AG10803 (cell line): ENCODE measurements at regions not wholly inside any gene's neighbourhood (a gene's known extent, or its start where the extent isn't known, plus 50 kb on each side); places are given as distances from the start of the nearest gene placed in this dataset.
"Not testable (repeated sequence)": the region's sequence is repeated elsewhere in the genome, so short reads cannot be mapped to it uniquely, and the experiment has no call there.

Experiments used
- DNase-seq: peaks from one replicate; pipeline ENCODE4 v3.0.0; 2010; ENCODE audit warnings: low read depth
- H3K4me3 ChIP-seq: 2 replicates; pipeline ENCODE4 v1.5.1; 2011; ENCODE audit warnings: mild to moderate bottlenecking, low read length, control low read depth
- CTCF ChIP-seq: conservative IDR thresholded peaks from 2 replicates; pipeline ENCODE4 v1.5.1; 2011; ENCODE audit warnings: mild to moderate bottlenecking, low read length, control low read depth, inconsistent platforms

- no peak for DNase-seq
- TF ChIP-seq CTCF, result no peak
- no peak overlapping the region for H3K4me3 ChIP-seq
Measured at GRCh38 chr4:131566026-131566425, 1583.1 kb upstream of the PCDH10 start.

GRCh38 chr4:131584587-131584986 lies 1564.5 kb upstream of the PCDH10 start:
- no peak for DNase-seq
- H3K4me3 ChIP-seq, result no peak overlapping the region
- TF ChIP-seq CTCF, result no peak

- TF ChIP-seq CTCF, result no peak
- no peak for DNase-seq
- H3K4me3 ChIP-seq, result no peak overlapping the region
Measured at GRCh38 chr4:131595140-131595539, 1554.0 kb upstream of the PCDH10 start.

- no peak for DNase-seq
- TF ChIP-seq CTCF, result no peak
- no peak overlapping the region for H3K4me3 ChIP-seq
Measured at GRCh38 chr4:131603705-131604104, 1545.4 kb upstream of the PCDH10 start.

GRCh38 chr4:131609039-131609438 lies 1540.1 kb upstream of the PCDH10 start:
- H3K4me3 ChIP-seq, result no peak overlapping the region
- no peak for DNase-seq
- TF ChIP-seq CTCF, result no peak

GRCh38 chr4:131610517-131610916 lies 1538.6 kb upstream of the PCDH10 start:
- DNase-seq, result peak; percentile 32
- H3K4me3 ChIP-seq, result not testable (repeated sequence)

GRCh38 chr4:131613086-131613823 lies 1535.8 kb upstream of the PCDH10 start:
- DNase-seq, result no peak

More at GRCh38 chr4:131613086-131613823, 1535.8 kb upstream of the PCDH10 start:
- no peak for TF ChIP-seq CTCF
- no peak overlapping the region for H3K4me3 ChIP-seq
